ENCODE measurements at regions not wholly inside any gene's neighbourhood (a gene's known extent, or its start where the extent isn't known, plus 50 kb on each side); places are given as distances from the start of the nearest gene placed in this dataset.
"Not testable (repeated sequence)": the region's sequence is repeated elsewhere in the genome, so short reads cannot be mapped to it uniquely, and the experiment has no call there.

DNA sequence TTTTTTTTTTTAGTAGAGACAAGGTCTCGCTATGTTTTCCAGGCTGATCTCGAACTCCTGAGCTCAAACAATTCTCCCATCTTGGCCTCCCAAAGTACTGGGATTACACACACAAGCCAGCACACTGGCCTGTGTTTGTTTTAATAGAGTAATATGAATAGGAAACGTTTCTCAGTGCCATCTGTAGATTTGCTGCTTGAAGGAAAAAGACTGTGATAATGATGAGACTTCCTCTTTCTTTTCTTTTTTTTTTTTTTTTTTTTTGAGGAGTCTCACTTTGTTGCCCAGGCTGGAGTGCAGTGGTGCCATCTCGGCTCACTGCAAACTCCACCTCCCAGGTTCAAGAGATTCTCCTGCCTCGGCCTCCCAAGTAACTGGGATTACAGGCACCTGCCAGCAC is 74.7 kb upstream of the ATL2 start:
- ATAC-seq; H3K9me3 ChIP-seq (ENCODE audit: low read length); CTCF ChIA-PET (ENCODE audit: low intra/inter-chr PET ratio, low total read pairs); H3K9ac ChIP-seq (ENCODE audit: insufficient read depth, low read depth, low read length); H2AFZ ChIP-seq (ENCODE audit: low read length); H3K27ac ChIP-seq (ENCODE audit: extremely low read length, insufficient read depth, low read length); intact Hi-C loops (cut with micrococcal nuclease; ENCODE audit: unreplicated experiment); H3K4me2 ChIP-seq (ENCODE audit: low read depth, low read length); POLR2A ChIA-PET; FAIRE-seq; DNase-seq (ENCODE audit: low spot score); H3K4me3 ChIP-seq (replicated peaks in 1 of 3; ENCODE audit: insufficient read depth in 1 of 3, low read depth in 2 of 3, low read length in 3 of 3); in situ Hi-C loops (cut with HindIII; ENCODE audit: extremely low pct_ligation_motif_present, low pct_unique_long_range_greater_than_20kb); H3K4me1 ChIP-seq (ENCODE audit: insufficient read depth, low read length); H3K79me2 ChIP-seq (ENCODE audit: insufficient read depth, low read length); H4K20me1 ChIP-seq (ENCODE audit: insufficient read depth, low read length); H3K36me3 ChIP-seq (replicated peaks in 1 of 2; ENCODE audit: control insufficient read depth in 1 of 2, insufficient read depth in 2 of 2, low read length in 2 of 2); BruUV-seq (replicated peaks): not testable (repeated sequence)
- peaks cover 1 to 11% of the 10 kb centered on the region in 2 experiments; a peak in 1 of 5 replicates for H3K27me3 ChIP-seq (ENCODE audit: control insufficient read depth in 1 of 2, insufficient read depth in 2 of 2, low read length in 2 of 2)
- 43% methylated on average over 5 of the region's 5 CpGs for WGBS (ENCODE audit: low lambda C conversion rate)

DNA sequence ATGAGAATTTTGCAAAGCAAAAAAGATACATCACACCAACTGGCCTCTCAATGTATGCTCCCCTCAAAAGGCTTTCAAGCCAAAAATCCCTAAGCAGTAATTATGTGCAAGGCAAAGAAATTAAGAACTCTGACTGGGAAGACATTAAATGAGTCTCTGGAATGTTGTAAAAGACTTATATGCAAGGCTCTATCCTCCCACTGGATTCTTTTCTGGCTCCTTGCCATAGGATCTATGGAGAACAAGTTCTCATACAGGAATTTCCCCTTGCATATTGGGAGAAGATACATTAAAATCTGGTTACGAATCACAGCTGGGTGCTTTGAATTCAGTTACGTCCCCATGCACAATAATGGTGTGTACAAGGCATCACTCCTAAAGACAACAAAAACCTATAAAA is 73.4 kb upstream of the ATL2 start:
- no peak for ATAC-seq
- Histone ChIP-seq H3K4me2 (ENCODE audit: low read depth, low read length) (no peak overlapping the region), H3K79me2 (ENCODE audit: insufficient read depth, low read length) (no peaks in the 10 kb centered on the region), H3K9me3 (ENCODE audit: low read length) (no peaks in the 10 kb centered on the region), H3K36me3 (replicated peaks in 1 of 2; ENCODE audit: control insufficient read depth in 1 of 2, insufficient read depth in 2 of 2, low read length in 2 of 2) (no peaks in the 10 kb centered on the region), H3K27me3 (ENCODE audit: control insufficient read depth in 1 of 2, insufficient read depth in 2 of 2, low read length in 2 of 2) (peaks cover 0 to under 1% of the 10 kb centered on the region in 2 experiments; a peak in 1 of 5 replicates), H2AFZ (ENCODE audit: low read length) (no peak overlapping the region), H3K4me1 (ENCODE audit: insufficient read depth, low read length) (no peaks in the 10 kb centered on the region), H3K27ac (ENCODE audit: extremely low read length, insufficient read depth, low read length) (no peak overlapping the region), H3K4me3 (replicated peaks in 1 of 3; ENCODE audit: insufficient read depth in 1 of 3, low read depth in 2 of 3, low read length in 3 of 3) (no peak overlapping the region), H4K20me1 (ENCODE audit: insufficient read depth, low read length) (no peaks in the 10 kb centered on the region), H3K9ac (ENCODE audit: insufficient read depth, low read depth, low read length) (no peak overlapping the region)
- POLR2A ChIA-PET: no interaction called here
- DNase-seq (ENCODE audit: low spot score): no peak
- FAIRE-seq: no peak
- intact Hi-C loops (cut with micrococcal nuclease; ENCODE audit: unreplicated experiment): no loop called here
- CTCF ChIA-PET (ENCODE audit: low intra/inter-chr PET ratio, low total read pairs): no interaction called here
- no TSS peak for BruUV-seq (replicated peaks)
- 60% methylated on average over 2 of the region's 2 CpGs for WGBS (ENCODE audit: low lambda C conversion rate)
- in situ Hi-C loops (cut with HindIII; ENCODE audit: extremely low pct_ligation_motif_present, low pct_unique_long_range_greater_than_20kb): no loop called here
- TF ChIP-seq KDM6A (CRISPR knock-in tag; IDR thresholded peaks at IDR 0.05; ENCODE audit: low read depth) (no peak), MXI1 (IDR thresholded peaks at IDR 0.05; ENCODE audit: borderline replicate concordance, low read depth, low read length) (no peak), ZNF564 (CRISPR knock-in tag; IDR thresholded peaks at IDR 0.05) (no peak), SMAD3 (CRISPR knock-in tag; IDR thresholded peaks at IDR 0.05) (no peak), ARHGAP35 (CRISPR knock-in tag; IDR thresholded peaks at IDR 0.05; ENCODE audit: borderline replicate concordance) (no peak), MAFK (conservative IDR thresholded peaks at IDR 0.05 in 1 of 2, IDR thresholded peaks at IDR 0.05 in 1 of 2; ENCODE audit: low read length in 2 of 2) (no peak), SOX5 (CRISPR knock-in tag; IDR thresholded peaks at IDR 0.05; ENCODE audit: borderline replicate concordance) (no peak)
- TF ChIP-seq, protein P1, sequence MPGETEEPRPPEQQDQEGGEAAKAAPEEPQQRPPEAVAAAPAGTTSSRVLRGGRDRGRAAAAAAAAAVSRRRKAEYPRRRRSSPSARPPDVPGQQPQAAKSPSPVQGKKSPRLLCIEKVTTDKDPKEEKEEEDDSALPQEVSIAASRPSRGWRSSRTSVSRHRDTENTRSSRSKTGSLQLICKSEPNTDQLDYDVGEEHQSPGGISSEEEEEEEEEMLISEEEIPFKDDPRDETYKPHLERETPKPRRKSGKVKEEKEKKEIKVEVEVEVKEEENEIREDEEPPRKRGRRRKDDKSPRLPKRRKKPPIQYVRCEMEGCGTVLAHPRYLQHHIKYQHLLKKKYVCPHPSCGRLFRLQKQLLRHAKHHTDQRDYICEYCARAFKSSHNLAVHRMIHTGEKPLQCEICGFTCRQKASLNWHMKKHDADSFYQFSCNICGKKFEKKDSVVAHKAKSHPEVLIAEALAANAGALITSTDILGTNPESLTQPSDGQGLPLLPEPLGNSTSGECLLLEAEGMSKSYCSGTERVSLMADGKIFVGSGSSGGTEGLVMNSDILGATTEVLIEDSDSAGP (CRISPR knock-in tag; IDR thresholded peaks at IDR 0.05; ENCODE audit: borderline replicate concordance): no peak
- TF ChIP-seq, protein P2, sequence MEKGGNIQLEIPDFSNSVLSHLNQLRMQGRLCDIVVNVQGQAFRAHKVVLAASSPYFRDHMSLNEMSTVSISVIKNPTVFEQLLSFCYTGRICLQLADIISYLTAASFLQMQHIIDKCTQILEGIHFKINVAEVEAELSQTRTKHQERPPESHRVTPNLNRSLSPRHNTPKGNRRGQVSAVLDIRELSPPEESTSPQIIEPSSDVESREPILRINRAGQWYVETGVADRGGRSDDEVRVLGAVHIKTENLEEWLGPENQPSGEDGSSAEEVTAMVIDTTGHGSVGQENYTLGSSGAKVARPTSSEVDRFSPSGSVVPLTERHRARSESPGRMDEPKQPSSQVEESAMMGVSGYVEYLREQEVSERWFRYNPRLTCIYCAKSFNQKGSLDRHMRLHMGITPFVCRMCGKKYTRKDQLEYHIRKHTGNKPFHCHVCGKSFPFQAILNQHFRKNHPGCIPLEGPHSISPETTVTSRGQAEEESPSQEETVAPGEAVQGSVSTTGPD (CRISPR knock-in tag; IDR thresholded peaks at IDR 0.05): no peak
- TF ChIP-seq, protein P3, sequence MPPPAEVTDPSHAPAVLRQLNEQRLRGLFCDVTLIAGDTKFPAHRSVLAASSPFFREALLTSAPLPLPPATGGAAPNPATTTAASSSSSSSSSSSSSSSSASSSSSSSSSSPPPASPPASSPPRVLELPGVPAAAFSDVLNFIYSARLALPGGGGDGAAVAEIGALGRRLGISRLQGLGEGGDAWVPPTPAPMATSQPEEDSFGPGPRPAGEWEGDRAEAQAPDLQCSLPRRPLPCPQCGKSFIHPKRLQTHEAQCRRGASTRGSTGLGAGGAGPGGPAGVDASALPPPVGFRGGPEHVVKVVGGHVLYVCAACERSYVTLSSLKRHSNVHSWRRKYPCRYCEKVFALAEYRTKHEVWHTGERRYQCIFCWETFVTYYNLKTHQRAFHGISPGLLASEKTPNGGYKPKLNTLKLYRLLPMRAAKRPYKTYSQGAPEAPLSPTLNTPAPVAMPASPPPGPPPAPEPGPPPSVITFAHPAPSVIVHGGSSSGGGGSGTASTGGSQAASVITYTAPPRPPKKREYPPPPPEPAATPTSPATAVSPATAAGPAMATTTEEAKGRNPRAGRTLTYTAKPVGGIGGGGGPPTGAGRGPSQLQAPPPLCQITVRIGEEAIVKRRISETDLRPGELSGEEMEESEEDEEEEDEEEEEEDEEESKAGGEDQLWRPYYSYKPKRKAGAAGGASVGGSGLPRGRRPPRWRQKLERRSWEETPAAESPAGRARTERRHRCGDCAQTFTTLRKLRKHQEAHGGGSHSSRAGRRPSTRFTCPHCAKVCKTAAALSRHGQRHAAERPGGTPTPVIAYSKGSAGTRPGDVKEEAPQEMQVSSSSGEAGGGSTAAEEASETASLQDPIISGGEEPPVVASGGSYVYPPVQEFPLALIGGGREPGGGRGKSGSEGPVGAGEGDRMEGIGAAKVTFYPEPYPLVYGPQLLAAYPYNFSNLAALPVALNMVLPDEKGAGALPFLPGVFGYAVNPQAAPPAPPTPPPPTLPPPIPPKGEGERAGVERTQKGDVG (CRISPR knock-in tag; IDR thresholded peaks at IDR 0.05; ENCODE audit: borderline replicate concordance): no peak
- TF ChIP-seq, protein P4, sequence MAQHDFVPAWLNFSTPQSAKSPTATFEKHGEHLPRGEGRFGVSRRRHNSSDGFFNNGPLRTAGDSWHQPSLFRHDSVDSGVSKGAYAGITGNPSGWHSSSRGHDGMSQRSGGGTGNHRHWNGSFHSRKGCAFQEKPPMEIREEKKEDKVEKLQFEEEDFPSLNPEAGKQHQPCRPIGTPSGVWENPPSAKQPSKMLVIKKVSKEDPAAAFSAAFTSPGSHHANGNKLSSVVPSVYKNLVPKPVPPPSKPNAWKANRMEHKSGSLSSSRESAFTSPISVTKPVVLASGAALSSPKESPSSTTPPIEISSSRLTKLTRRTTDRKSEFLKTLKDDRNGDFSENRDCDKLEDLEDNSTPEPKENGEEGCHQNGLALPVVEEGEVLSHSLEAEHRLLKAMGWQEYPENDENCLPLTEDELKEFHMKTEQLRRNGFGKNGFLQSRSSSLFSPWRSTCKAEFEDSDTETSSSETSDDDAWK (CRISPR knock-in tag; IDR thresholded peaks at IDR 0.05): no peak
